GM23248 (cell line): ENCODE measurements at regions not wholly inside any gene's neighbourhood (a gene's known extent, or its start where the extent isn't known, plus 50 kb on each side); places are given as distances from the start of the nearest gene placed in this dataset.

Experiments
- DNase-seq: peaks from one replicate; pipeline ENCODE4 v3.0.0-alpha.2; 2015
- H2AFZ ChIP-seq: fragments of 200-600 bp; sonication (generic); 2 replicates; pipeline ENCODE4 v1.6.1; 2016; ENCODE audit warnings: antibody characterized with exemption
- H3F3A ChIP-seq: fragments of 200-600 bp; sonication (generic); 2 replicates; pipeline ENCODE4 v1.6.1; 2016; ENCODE audit warnings: mild to moderate bottlenecking, antibody characterized with exemption, mixed run types; ENCODE audit not compliant: insufficient read depth
- H3K27ac ChIP-seq: fragments of 200-600 bp; sonication (generic); 2 replicates; pipeline ENCODE4 v1.5.1; 2016; ENCODE audit warnings: mild to moderate bottlenecking
- H3K27me3 ChIP-seq: fragments of 200-600 bp; sonication (generic); replicated peaks from 2 replicates; pipeline ENCODE4 v1.6.1; 2016; ENCODE audit warnings: mild to moderate bottlenecking; ENCODE audit not compliant: insufficient read depth
- H3K36me3 ChIP-seq: fragments of 200-600 bp; sonication (generic); 2 replicates; pipeline ENCODE4 v1.6.1; 2016; ENCODE audit warnings: low read depth, mild to moderate bottlenecking
- H3K4me1 ChIP-seq: fragments of 200-600 bp; sonication (generic); 2 replicates; pipeline ENCODE4 v1.6.1; 2016; ENCODE audit warnings: mild to moderate bottlenecking; ENCODE audit not compliant: insufficient read depth
- H3K4me2 ChIP-seq: fragments of 200-600 bp; sonication (generic); one replicate; pipeline ENCODE4 v1.6.1; 2016; ENCODE audit warnings: mild to moderate bottlenecking; ENCODE audit not compliant: unreplicated experiment
- H3K4me3 ChIP-seq: fragments of 200-600 bp; sonication (generic); 2 replicates; pipeline ENCODE4 v1.5.1; 2016; ENCODE audit warnings: mild to moderate bottlenecking
- H3K79me2 ChIP-seq: fragments of 200-600 bp; sonication (generic); 2 replicates; pipeline ENCODE4 v1.6.1; 2016; ENCODE audit warnings: mild to moderate bottlenecking; ENCODE audit not compliant: insufficient read depth
- H3K9ac ChIP-seq: fragments of 200-600 bp; sonication (generic); 2 replicates; pipeline ENCODE4 v1.6.1; 2016; ENCODE audit warnings: mild to moderate bottlenecking
- H3K9me2 ChIP-seq: fragments of 200-600 bp; sonication (generic); 2 replicates; pipeline ENCODE4 v1.6.1; 2016; ENCODE audit warnings: mixed run types, mild to moderate bottlenecking, moderate library complexity; ENCODE audit not compliant: insufficient read depth
- H3K9me3 ChIP-seq: fragments of 200-600 bp; sonication (generic); one replicate; pipeline ENCODE4 v1.6.1; 2017; ENCODE audit warnings: low read depth
- H4K20me1 ChIP-seq: fragments of 200-600 bp; sonication (generic); 2 replicates; pipeline ENCODE4 v1.6.0; 2016; ENCODE audit not compliant: insufficient read depth
- EZH2 ChIP-seq: fragments of 200-600 bp; sonication (generic); IDR thresholded peaks from 2 replicates; pipeline ENCODE4 v1.6.1; 2018; ENCODE audit warnings: antibody characterized with exemption, mild to moderate bottlenecking; ENCODE audit not compliant: insufficient read depth, poor library complexity, severe bottlenecking
- EZH2phosphoT487 ChIP-seq: fragments of 200-600 bp; sonication (generic); IDR thresholded peaks from 2 replicates; pipeline ENCODE4 v1.6.1; 2018; ENCODE audit warnings: antibody characterized with exemption, moderate library complexity, mild to moderate bottlenecking, low read depth; ENCODE audit not compliant: insufficient read depth
- WGBS, 2 experiments: methylation state at CpG; one replicate each; pipeline ENCODE4 v1.1.6; 2015 to 2017; ENCODE audit warnings: low lambda C conversion rate in 2 of 2, low coverage in 1 of 2; ENCODE audit errors: missing lambda C conversion rate in 2 of 2; 5-methylcytosine and 5-hydroxymethylcytosine counted together
- in situ Hi-C: fragments of 300-500 bp; cut with MboI; formaldehyde crosslinking; loops from 2 replicates; pipeline ENCODE4 v1.15.0; 2020

DNA sequence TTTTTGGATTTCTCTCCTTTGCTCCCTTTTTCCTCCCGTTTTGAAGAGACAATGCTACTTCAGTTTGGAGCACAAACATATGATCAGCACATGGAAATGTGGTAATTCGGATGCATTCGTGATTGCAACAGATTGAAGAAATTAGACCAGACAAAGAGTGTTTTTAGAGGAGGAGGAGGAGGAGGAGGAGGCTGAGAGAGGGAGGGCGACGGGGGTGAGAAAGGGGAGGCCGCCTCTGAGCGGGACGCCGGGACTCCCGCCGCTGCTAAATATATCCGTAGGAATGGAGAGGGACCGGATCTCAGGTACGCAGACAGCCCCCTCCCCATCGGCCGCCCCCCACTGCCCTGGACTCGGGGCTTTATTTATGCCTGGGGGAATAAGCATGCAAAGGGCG is 179.3 kb downstream of the SEC14L1 start:
- H3K4me3 ChIP-seq = peak overlapping the region; percentile 91
- H3K4me1 ChIP-seq = peaks cover 39% of the 10 kb centered on the region
- H3K27ac ChIP-seq = peak overlapping the region; percentile 99
- no peak for TF ChIP-seq EZH2phosphoT487
- H3K36me3 ChIP-seq = no peaks in the 10 kb centered on the region
- H3K9me2 ChIP-seq = no peaks in the 10 kb centered on the region
- H3K4me2 ChIP-seq = peak overlapping the region; percentile 94
- in situ Hi-C loops = loop anchor here (10.0 kb wide), 1 partner anchor 175 kb away; no protein-coding TSS in a partner anchor
- H3F3A ChIP-seq = peaks cover 45% of the 10 kb centered on the region
- peak overlapping the region; percentile 99 for H3K9ac ChIP-seq
- no peaks in the 10 kb centered on the region for H3K27me3 ChIP-seq
- peaks cover 45% of the 10 kb centered on the region for H3K79me2 ChIP-seq
- peak; percentile 77 for DNase-seq
- H3K9me3 ChIP-seq = no peaks in the 10 kb centered on the region
- whole genome bisulfite sequencing, 2 experiments = 0 to 2% methylated on average over 13 to 18 of the region's 18 CpGs
- no peaks in the 10 kb centered on the region for H4K20me1 ChIP-seq
- H2AFZ ChIP-seq = 0 out of 2 replicates have a peak overlapping the region, but pooled peaks have one; percentile 43

DNA sequence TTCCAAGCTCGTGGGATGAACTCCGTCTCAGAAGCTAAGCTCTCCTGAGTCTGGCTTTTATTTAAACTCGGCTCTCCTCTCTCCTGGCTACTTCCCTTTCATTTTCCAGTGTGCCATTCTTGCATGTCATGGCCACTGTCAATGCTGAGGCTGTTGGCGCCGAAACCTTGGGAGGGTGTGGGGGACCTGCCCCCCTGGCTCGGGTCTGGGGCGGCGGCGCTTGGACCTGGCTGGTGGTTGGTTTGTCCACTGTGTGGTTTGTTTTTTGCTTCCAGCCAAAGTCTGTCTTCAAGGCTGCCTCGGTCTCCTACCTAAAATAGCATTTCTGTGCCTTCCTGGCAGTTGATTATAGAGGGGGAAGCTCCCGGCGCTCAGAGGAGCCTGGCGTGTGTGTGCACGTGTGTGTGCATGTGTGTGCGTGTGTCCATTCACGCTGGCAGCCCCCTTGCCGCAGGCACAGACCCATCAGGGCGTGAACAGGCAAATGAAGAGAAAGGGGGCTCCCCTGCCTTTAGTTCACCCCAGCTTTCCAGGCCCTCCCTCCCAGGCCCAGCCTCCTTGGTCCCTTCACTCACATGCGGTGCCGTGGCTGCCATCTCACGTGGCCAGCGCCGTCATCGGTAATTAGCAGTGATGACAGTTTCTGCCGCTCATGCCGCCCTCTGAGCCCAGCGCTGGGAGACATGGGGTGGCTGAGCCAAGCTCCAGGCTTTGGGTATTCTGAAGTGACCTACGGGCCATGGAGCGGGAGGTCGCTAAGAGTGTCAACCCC is 179.9 kb downstream of the SEC14L1 start:
- Histone ChIP-seq H3K36me3 (no peaks in the 10 kb centered on the region), H3K4me3 (peak overlapping the region; percentile 91), H3K9me3 (no peaks in the 10 kb centered on the region), H3K27me3 (no peaks in the 10 kb centered on the region), H3K79me2 (peaks cover 47% of the 10 kb centered on the region), H3K9ac (peak overlapping the region; percentile 99), H3F3A (peaks cover 49% of the 10 kb centered on the region), H4K20me1 (no peaks in the 10 kb centered on the region), H3K4me2 (peak overlapping the region; percentile 94), H3K4me1 (peaks cover 41% of the 10 kb centered on the region), H3K9me2 (no peaks in the 10 kb centered on the region), H3K27ac (peak overlapping the region; percentile 99), H2AFZ (no peak overlapping the region)
- in situ Hi-C loops = loop anchor here (10.0 kb wide), 1 partner anchor 174 kb away; no protein-coding TSS in a partner anchor
- WGBS, 2 experiments = 1% methylated on average over 30 of the region's 30 CpGs
- peak; percentile 95 for DNase-seq
- no peak for TF ChIP-seq EZH2

- Histone ChIP-seq H3K4me1 (peaks cover 38% of the 10 kb centered on the region), H3K9me3 (no peaks in the 10 kb centered on the region), H3K27ac (peak overlapping the region; percentile 99), H4K20me1 (no peaks in the 10 kb centered on the region), H3K79me2 (peaks cover 59% of the 10 kb centered on the region), H3K36me3 (no peaks in the 10 kb centered on the region), H3K27me3 (no peaks in the 10 kb centered on the region), H3K4me2 (peak overlapping the region; percentile 94), H3K9me2 (no peaks in the 10 kb centered on the region), H3F3A (peaks cover 49% of the 10 kb centered on the region), H2AFZ (no peak overlapping the region), H3K9ac (peak overlapping the region; percentile 99), H3K4me3 (peak overlapping the region; percentile 91)
- WGBS, 2 experiments = 1 to 5% methylated on average over 24 to 32 of the region's 35 CpGs
- in situ Hi-C loops = loop anchor here (10.0 kb wide), 1 partner anchor 173 kb away; no protein-coding TSS in a partner anchor
- DNase-seq = peak; percentile 75
- TF ChIP-seq EZH2phosphoT487 = no peak
- TF ChIP-seq EZH2 = no peak
Measured at GRCh38 chr17:77321649-77322513, 181.1 kb downstream of the SEC14L1 start.

- Histone ChIP-seq H3F3A (peaks cover 52% of the 10 kb centered on the region), H3K4me1 (peaks cover 38% of the 10 kb centered on the region), H3K27me3 (no peaks in the 10 kb centered on the region), H3K9me3 (no peaks in the 10 kb centered on the region), H3K79me2 (peaks cover 67% of the 10 kb centered on the region), H3K27ac (peak overlapping the region; percentile 99), H3K36me3 (no peaks in the 10 kb centered on the region), H3K9ac (peak overlapping the region; percentile 99), H4K20me1 (no peaks in the 10 kb centered on the region), H2AFZ (no peak overlapping the region), H3K4me3 (peak overlapping the region; percentile 91), H3K4me2 (peak overlapping the region; percentile 94), H3K9me2 (no peaks in the 10 kb centered on the region)
- DNase-seq = peak; percentile 99
- TF ChIP-seq EZH2 (no peak), EZH2phosphoT487 (no peak)
- WGBS, 2 experiments = 1% methylated on average over 28 to 32 of the region's 32 CpGs
- in situ Hi-C loops = loop anchor here (10.0 kb wide), 1 partner anchor 172 kb away; no protein-coding TSS in a partner anchor
Measured at GRCh38 chr17:77322514-77323412, 182.0 kb downstream of the SEC14L1 start.
